Forelimb muscle (tissue), 1 donor: ENCODE measurements at regions not wholly inside any gene's neighbourhood (a gene's known extent, or its start where the extent isn't known, plus 50 kb on each side); places are given as distances from the start of the nearest gene placed in this dataset.

ENCODE experiments used
- DNase-seq: peaks from one replicate; pipeline ENCODE4 v3.0.0-alpha.2; 2013; ENCODE audit warnings: low read depth

GRCh38 chr4:32025851-32026459 is 1305.8 kb downstream of the PCDH7 start:
- DNase-seq, result no peak

GRCh38 chr4:32030406-32030805 is 1310.2 kb downstream of the PCDH7 start:
- no peak for DNase-seq

- DNase-seq, result no peak
Measured at GRCh38 chr4:32031026-32031425, 1310.9 kb downstream of the PCDH7 start.

- DNase-seq, result no peak
Measured at GRCh38 chr4:32032136-32032672, 1312.0 kb downstream of the PCDH7 start.

- no peak for DNase-seq
Measured at GRCh38 chr4:32037399-32037798, 1317.2 kb downstream of the PCDH7 start.

- DNase-seq, result no peak
Measured at GRCh38 chr4:32042486-32043247, 1322.5 kb downstream of the PCDH7 start.

GRCh38 chr4:32043248-32043633 is 1323.1 kb downstream of the PCDH7 start:
- DNase-seq, result no peak

GRCh38 chr4:32061916-32062315 is 1341.7 kb downstream of the PCDH7 start:
- DNase-seq, result no peak

GRCh38 chr4:32073542-32073941 is 1353.4 kb downstream of the PCDH7 start:
- DNase-seq, result no peak

- DNase-seq, result no peak
Measured at GRCh38 chr4:32087211-32087610, 1367.0 kb downstream of the PCDH7 start.

GRCh38 chr4:32094987-32095386 is 1374.8 kb downstream of the PCDH7 start:
- DNase-seq, result no peak

- no peak for DNase-seq
Measured at GRCh38 chr4:32102896-32103295, 1382.7 kb downstream of the PCDH7 start.

- DNase-seq, result no peak
Measured at GRCh38 chr4:32106767-32107166, 1386.6 kb downstream of the PCDH7 start.

GRCh38 chr4:32112891-32113290 is 1392.7 kb downstream of the PCDH7 start:
- no peak for DNase-seq

- DNase-seq, result no peak
Measured at GRCh38 chr4:32117693-32118092, 1397.5 kb downstream of the PCDH7 start.

GRCh38 chr4:32119907-32120306 is 1399.7 kb downstream of the PCDH7 start:
- DNase-seq, result no peak

GRCh38 chr4:32128549-32128948 is 1408.4 kb downstream of the PCDH7 start:
- DNase-seq, result no peak

GRCh38 chr4:32129967-32130366 is 1409.8 kb downstream of the PCDH7 start:
- DNase-seq, result no peak

- DNase-seq, result no peak
Measured at GRCh38 chr4:32133141-32133540, 1413.0 kb downstream of the PCDH7 start.

GRCh38 chr4:32133734-32134133 is 1413.6 kb downstream of the PCDH7 start:
- no peak for DNase-seq

- no peak for DNase-seq
Measured at GRCh38 chr4:32135642-32136041, 1415.5 kb downstream of the PCDH7 start.

GRCh38 chr4:32136081-32136787 is 1416.1 kb downstream of the PCDH7 start:
- DNase-seq, result no peak

GRCh38 chr4:32140636-32141035 is 1420.5 kb downstream of the PCDH7 start:
- no peak for DNase-seq
